H9 (cell line): ENCODE measurements at regions not wholly inside any gene's neighbourhood (a gene's known extent, or its start where the extent isn't known, plus 50 kb on each side); places are given as distances from the start of the nearest gene placed in this dataset.

Source experiments
- DNase-seq: peaks from one replicate; pipeline ENCODE4 v3.0.0-alpha.2; 2017
- H2AFZ ChIP-seq: one replicate; pipeline ENCODE4 v1.6.1; 2013; ENCODE audit warnings: mild to moderate bottlenecking, low read length, control low read depth, moderate library complexity
- H2AK5ac ChIP-seq: 2 replicates; pipeline ENCODE4 v1.6.1; 2013; ENCODE audit warnings: low read length, control low read depth, mixed read lengths; ENCODE audit not compliant: insufficient read length
- H2BK120ac ChIP-seq: one replicate; pipeline ENCODE4 v1.6.1; 2013; ENCODE audit warnings: low read depth, mild to moderate bottlenecking, low read length, control low read depth, inconsistent platforms; ENCODE audit not compliant: poor library complexity, severe bottlenecking
- H2BK12ac ChIP-seq: 2 replicates; pipeline ENCODE4 v1.6.1; 2013; ENCODE audit warnings: low read length, control low read depth, mixed read lengths, low read depth; ENCODE audit not compliant: insufficient read length
- H2BK15ac ChIP-seq: 2 replicates; pipeline ENCODE4 v1.6.1; 2013; ENCODE audit warnings: low read depth, low read length, control low read depth
- H2BK20ac ChIP-seq: one replicate; pipeline ENCODE4 v1.6.1; 2013; ENCODE audit warnings: low read depth, mild to moderate bottlenecking, low read length, control low read depth, inconsistent platforms; ENCODE audit not compliant: poor library complexity, severe bottlenecking
- H2BK5ac ChIP-seq: 2 replicates; pipeline ENCODE4 v1.6.1; 2013; ENCODE audit warnings: low read length, control low read depth, mixed read lengths; ENCODE audit not compliant: insufficient read length
- H3K14ac ChIP-seq: 2 replicates; pipeline ENCODE4 v1.6.1; 2013; ENCODE audit warnings: low read length, control low read depth; ENCODE audit not compliant: insufficient read depth
- H3K18ac ChIP-seq: 2 replicates; pipeline ENCODE4 v1.6.1; 2013; ENCODE audit warnings: low read depth, mild to moderate bottlenecking, mixed read lengths, low read length, control low read depth; ENCODE audit not compliant: insufficient read length
- H3K23ac ChIP-seq: 2 replicates; pipeline ENCODE4 v1.6.1; 2013; ENCODE audit warnings: low read length, control low read depth, mixed read lengths, low read depth; ENCODE audit not compliant: insufficient read length
- H3K23me2 ChIP-seq: 2 replicates; pipeline ENCODE4 v1.6.1; 2013; ENCODE audit warnings: low read depth, mild to moderate bottlenecking, mixed read lengths, low read length, control low read depth; ENCODE audit not compliant: insufficient read length, poor library complexity, severe bottlenecking
- H3K27ac ChIP-seq: 2 replicates; pipeline ENCODE4 v1.5.1; 2013; ENCODE audit warnings: low read length, control low read depth, mixed read lengths, low read depth; ENCODE audit not compliant: insufficient read length
- H3K27me3 ChIP-seq: 2 replicates; pipeline ENCODE4 v1.6.1; 2013; ENCODE audit warnings: low read length, control low read depth, inconsistent platforms; ENCODE audit not compliant: insufficient read depth
- H3K4ac ChIP-seq: 2 replicates; pipeline ENCODE4 v1.6.1; 2013; ENCODE audit warnings: low read depth, mild to moderate bottlenecking, control low read depth, inconsistent platforms, low read length, moderate library complexity
- H3K4me1 ChIP-seq: 2 replicates; pipeline ENCODE4 v1.6.1; 2013; ENCODE audit warnings: low read length, control low read depth, inconsistent platforms; ENCODE audit not compliant: insufficient read depth
- H3K4me2 ChIP-seq: 2 replicates; pipeline ENCODE4 v1.6.1; 2013; ENCODE audit warnings: low read length, control low read depth, mixed read lengths; ENCODE audit not compliant: insufficient read length, insufficient read depth
- H3K56ac ChIP-seq: 2 replicates; pipeline ENCODE4 v1.6.1; 2013; ENCODE audit warnings: low read depth, mild to moderate bottlenecking, mixed read lengths, low read length, control low read depth; ENCODE audit not compliant: insufficient read length
- H3K79me1 ChIP-seq: 2 replicates; pipeline ENCODE4 v1.6.1; 2013; ENCODE audit warnings: low read depth, mild to moderate bottlenecking, moderate library complexity, low read length, control low read depth, inconsistent platforms; ENCODE audit not compliant: insufficient read depth, poor library complexity, severe bottlenecking
- H3K79me2 ChIP-seq: 2 replicates; pipeline ENCODE4 v1.6.1; 2013; ENCODE audit warnings: low read length, control low read depth, inconsistent platforms; ENCODE audit not compliant: insufficient read depth
- H3K9ac ChIP-seq: 2 replicates; pipeline ENCODE4 v1.6.1; 2013; ENCODE audit warnings: low read length, control low read depth, mixed read lengths; ENCODE audit not compliant: insufficient read length; ENCODE audit errors: extremely low read depth
- H3K9me3 ChIP-seq: one replicate; pipeline ENCODE4 v1.6.1; 2013; ENCODE audit warnings: low read depth, low read length, inconsistent platforms; ENCODE audit not compliant: control insufficient read depth
- H3T11ph ChIP-seq: one replicate; pipeline ENCODE4 v1.6.1; 2013; ENCODE audit warnings: mild to moderate bottlenecking, low read length, control low read depth, inconsistent platforms
- H4K20me1 ChIP-seq: one replicate; pipeline ENCODE4 v1.6.1; 2013; ENCODE audit not compliant: control insufficient read depth, insufficient read length, insufficient read depth
- H4K5ac ChIP-seq: 2 replicates; pipeline ENCODE4 v1.6.1; 2013; ENCODE audit warnings: low read depth, mild to moderate bottlenecking, mixed read lengths, low read length, control low read depth; ENCODE audit not compliant: insufficient read length
- H4K8ac ChIP-seq: replicated peaks from 2 replicates; pipeline ENCODE4 v1.6.1; 2013; ENCODE audit warnings: low read length, control low read depth, mixed read lengths, low read depth; ENCODE audit not compliant: insufficient read length
- H4K91ac ChIP-seq: 2 replicates; pipeline ENCODE4 v1.6.1; 2013; ENCODE audit warnings: low read depth, mild to moderate bottlenecking, moderate library complexity, mixed read lengths, low read length, control low read depth; ENCODE audit not compliant: insufficient read length
- H3K27ac Mint-ChIP-seq, 3 experiments: 2 replicates in 2 of 3; 3 replicates in 1 of 3; pipeline ENCODE4 v1.8.0; 2020 to 2021; ENCODE audit warnings: mixed read lengths in 3 of 3, mild to moderate bottlenecking in 1 of 3, moderate library complexity in 1 of 3
- H3K27me3 Mint-ChIP-seq: 2 replicates; pipeline ENCODE4 v1.8.0; 2021; ENCODE audit warnings: low read depth, mild to moderate bottlenecking, moderate library complexity, mixed read lengths
- H3K36me3 Mint-ChIP-seq, 3 experiments: 2 replicates in 2 of 3; 3 replicates in 1 of 3; pipeline ENCODE4 v1.8.0; 2020 to 2021; ENCODE audit warnings: low read depth in 3 of 3, mixed read lengths in 3 of 3; ENCODE audit not compliant: insufficient read depth in 1 of 3
- H3K4me1 Mint-ChIP-seq, 2 experiments: 2 replicates each; pipeline ENCODE4 v1.8.0; 2020; ENCODE audit warnings: mixed read lengths in 2 of 2
- H3K4me3 Mint-ChIP-seq, 2 experiments: 2 replicates in 1 of 2; 3 replicates in 1 of 2; pipeline ENCODE4 v1.8.0; 2020 to 2021; ENCODE audit warnings: mild to moderate bottlenecking in 2 of 2, mixed read lengths in 2 of 2, moderate library complexity in 1 of 2
- H3K9me3 Mint-ChIP-seq, 2 experiments: 2 replicates in 1 of 2; 3 replicates in 1 of 2; pipeline ENCODE4 v1.8.0; 2020; ENCODE audit warnings: mild to moderate bottlenecking in 2 of 2, mixed read lengths in 2 of 2, moderate library complexity in 1 of 2
- WGBS: extraction: QIAGEN DNeasy Blood & Tissue Kit; methylation state at CpG from one replicate; pipeline ENCODE4 v1.1.7; 2013; ENCODE audit warnings: missing lambda C conversion rate, low lambda C conversion rate, mixed read lengths; ENCODE audit not compliant: insufficient read length; ENCODE audit errors: extremely low coverage; 5-methylcytosine and 5-hydroxymethylcytosine counted together
- TF ChIP-seq, protein P1 (sequence below): fragments of 200-600 bp; sonication (generic); conservative IDR thresholded peaks from 3 replicates; pipeline ENCODE4 v1.8.0; 2021; ENCODE audit warnings: antibody characterized with exemption, mild to moderate bottlenecking

DNA sequence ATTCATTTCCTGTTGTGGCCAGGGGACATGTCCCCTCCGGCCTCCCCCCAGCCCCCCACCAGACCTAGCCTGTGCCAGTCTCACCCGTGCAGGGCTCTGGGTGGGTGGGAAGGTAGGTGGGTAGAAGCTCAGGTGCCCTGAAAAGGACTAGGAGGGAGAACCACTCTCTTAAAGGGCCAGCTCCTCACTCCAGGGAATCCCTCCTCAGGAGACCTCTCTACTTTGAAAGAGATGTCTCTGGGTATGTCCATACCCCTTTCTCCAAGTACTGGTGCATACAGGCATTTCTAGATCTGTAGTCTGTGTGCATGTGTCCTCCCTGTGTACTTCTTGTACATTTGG lies 60.8 kb upstream of the EPB41L1 start:
- Mint-ChIP-seq H3K4me1 (peaks cover 43 to 54% of the 10 kb centered on the region in 2 experiments), H3K27ac (no peak overlapping the region), H3K9me3 (peaks cover 0 to 2% of the 10 kb centered on the region in 2 experiments; a peak in 2 of 5 replicates), H3K4me3 (peak overlapping the region; percentile 42 to 61), H3K36me3 (peaks cover 0 to 4% (median 0%) of the 10 kb centered on the region in 3 experiments; a peak in 1 of 7 replicates), H3K27me3 (peaks cover 92% of the 10 kb centered on the region)
- TF ChIP-seq, protein P1, sequence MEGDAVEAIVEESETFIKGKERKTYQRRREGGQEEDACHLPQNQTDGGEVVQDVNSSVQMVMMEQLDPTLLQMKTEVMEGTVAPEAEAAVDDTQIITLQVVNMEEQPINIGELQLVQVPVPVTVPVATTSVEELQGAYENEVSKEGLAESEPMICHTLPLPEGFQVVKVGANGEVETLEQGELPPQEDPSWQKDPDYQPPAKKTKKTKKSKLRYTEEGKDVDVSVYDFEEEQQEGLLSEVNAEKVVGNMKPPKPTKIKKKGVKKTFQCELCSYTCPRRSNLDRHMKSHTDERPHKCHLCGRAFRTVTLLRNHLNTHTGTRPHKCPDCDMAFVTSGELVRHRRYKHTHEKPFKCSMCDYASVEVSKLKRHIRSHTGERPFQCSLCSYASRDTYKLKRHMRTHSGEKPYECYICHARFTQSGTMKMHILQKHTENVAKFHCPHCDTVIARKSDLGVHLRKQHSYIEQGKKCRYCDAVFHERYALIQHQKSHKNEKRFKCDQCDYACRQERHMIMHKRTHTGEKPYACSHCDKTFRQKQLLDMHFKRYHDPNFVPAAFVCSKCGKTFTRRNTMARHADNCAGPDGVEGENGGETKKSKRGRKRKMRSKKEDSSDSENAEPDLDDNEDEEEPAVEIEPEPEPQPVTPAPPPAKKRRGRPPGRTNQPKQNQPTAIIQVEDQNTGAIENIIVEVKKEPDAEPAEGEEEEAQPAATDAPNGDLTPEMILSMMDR = no peak
- H4K20me1 ChIP-seq = peaks cover 3% of the 10 kb centered on the region
- H3K27ac ChIP-seq = no peak overlapping the region
- no peak overlapping the region for H3K18ac ChIP-seq
- peaks cover 11% of the 10 kb centered on the region for H3K23me2 ChIP-seq
- no peak overlapping the region for H3K4me2 ChIP-seq
- no peak overlapping the region for H3K23ac ChIP-seq
- H4K8ac ChIP-seq = no peak overlapping the region
- H2BK15ac ChIP-seq = no peak overlapping the region
- no peak overlapping the region for H2AK5ac ChIP-seq
- no peak for DNase-seq
- no peak overlapping the region for H2BK5ac ChIP-seq
- peaks cover 6% of the 10 kb centered on the region; the same call in 1 of the 2 replicates for H3K4me1 ChIP-seq
- no peak overlapping the region for H4K91ac ChIP-seq
- no CpG with 5 or more reads among the region's 2 CpGs for WGBS
- no peak overlapping the region for H3K4ac ChIP-seq
- no peak overlapping the region for H4K5ac ChIP-seq
- no peak overlapping the region for H3K9ac ChIP-seq
- no peak overlapping the region for H2BK20ac ChIP-seq
- no peaks in the 10 kb centered on the region for H3K79me2 ChIP-seq
- H3K9me3 ChIP-seq = no peaks in the 10 kb centered on the region
- no peak overlapping the region for H2BK12ac ChIP-seq
- H2AFZ ChIP-seq = no peak overlapping the region
- H3K27me3 ChIP-seq = peaks cover 49% of the 10 kb centered on the region
- no peak overlapping the region for H3T11ph ChIP-seq
- no peaks in the 10 kb centered on the region for H3K79me1 ChIP-seq
- no peak overlapping the region for H2BK120ac ChIP-seq
- H3K14ac ChIP-seq = no peak overlapping the region
- H3K56ac ChIP-seq = no peak overlapping the region
